ENCODE measurements at regions not wholly inside any gene's neighbourhood (a gene's known extent, or its start where the extent isn't known, plus 50 kb on each side); places are given as distances from the start of the nearest gene placed in this dataset.

GRCh38 chr2:19664646-19665045 lies 237.1 kb downstream of the TTC32 start:
- no peak for DNase-seq (ENCODE audit: low read depth in 4 of 4, low spot score in 3 of 4)

- no peak for DNase-seq (ENCODE audit: low read depth in 4 of 4, low spot score in 3 of 4)
Measured at GRCh38 chr2:19659024-19659792, 242.6 kb downstream of the TTC32 start.

- no peak for DNase-seq (ENCODE audit: low read depth in 4 of 4, low spot score in 3 of 4)
Measured at GRCh38 chr2:19656011-19656410, 245.8 kb downstream of the TTC32 start.

- no peak for DNase-seq (ENCODE audit: low read depth in 4 of 4, low spot score in 3 of 4)
Measured at GRCh38 chr2:19654310-19655090, 247.3 kb downstream of the TTC32 start.

GRCh38 chr2:19653509-19653908 lies 248.3 kb downstream of the TTC32 start:
- no peak for DNase-seq (ENCODE audit: low read depth in 4 of 4, low spot score in 3 of 4)

GRCh38 chr2:19652811-19653210 lies 249.0 kb downstream of the TTC32 start:
- DNase-seq (ENCODE audit: low read depth in 4 of 4, low spot score in 3 of 4): no peak

- DNase-seq (ENCODE audit: low read depth in 4 of 4, low spot score in 3 of 4): no peak
Measured at GRCh38 chr2:19651466-19651865, 250.3 kb downstream of the TTC32 start.

- DNase-seq (ENCODE audit: low read depth in 4 of 4, low spot score in 3 of 4): no peak
Measured at GRCh38 chr2:19649785-19650380, 251.9 kb downstream of the TTC32 start.

GRCh38 chr2:19649142-19649541 lies 252.6 kb downstream of the TTC32 start:
- no peak for DNase-seq (ENCODE audit: low read depth in 4 of 4, low spot score in 3 of 4)

- no peak for DNase-seq (ENCODE audit: low read depth in 4 of 4, low spot score in 3 of 4)
Measured at GRCh38 chr2:19648583-19648982, 253.2 kb downstream of the TTC32 start.

GRCh38 chr2:19646987-19647386 lies 254.8 kb downstream of the TTC32 start:
- no peak for DNase-seq (ENCODE audit: low read depth in 4 of 4, low spot score in 3 of 4)

- DNase-seq (ENCODE audit: low read depth in 4 of 4, low spot score in 3 of 4): no peak
Measured at GRCh38 chr2:19644763-19645162, 257.0 kb downstream of the TTC32 start.

GRCh38 chr2:19643117-19643518 lies 258.7 kb downstream of the TTC32 start:
- DNase-seq (ENCODE audit: low read depth in 4 of 4, low spot score in 3 of 4): no peak

GRCh38 chr2:19642501-19642900 lies 259.3 kb downstream of the TTC32 start:
- DNase-seq (ENCODE audit: low read depth in 4 of 4, low spot score in 3 of 4): no peak

- DNase-seq (ENCODE audit: low read depth in 4 of 4, low spot score in 3 of 4): no peak
Measured at GRCh38 chr2:19635951-19636510, 265.8 kb downstream of the TTC32 start.

- DNase-seq (ENCODE audit: low read depth in 4 of 4, low spot score in 3 of 4): no peak
Measured at GRCh38 chr2:19632403-19632991, 269.3 kb downstream of the TTC32 start.

- DNase-seq (ENCODE audit: low read depth in 4 of 4, low spot score in 3 of 4): no peak
Measured at GRCh38 chr2:19631871-19632270, 269.9 kb downstream of the TTC32 start.

GRCh38 chr2:19630921-19631320 lies 270.9 kb downstream of the TTC32 start:
- DNase-seq (ENCODE audit: low read depth in 4 of 4, low spot score in 3 of 4): no peak

- DNase-seq (ENCODE audit: low read depth in 4 of 4, low spot score in 3 of 4): no peak
Measured at GRCh38 chr2:19627359-19627758, 268.9 kb upstream of the OSR1 start.

- no peak for DNase-seq (ENCODE audit: low read depth in 4 of 4, low spot score in 3 of 4)
Measured at GRCh38 chr2:19623488-19623887, 265.1 kb upstream of the OSR1 start.

GRCh38 chr2:19617257-19617848 lies 258.9 kb upstream of the OSR1 start:
- DNase-seq (ENCODE audit: low read depth in 4 of 4, low spot score in 3 of 4): no peak

All from right renal pelvis (tissue), 4 donors.